GM19035 (cell line): ENCODE measurements at regions not wholly inside any gene's neighbourhood (a gene's known extent, or its start where the extent isn't known, plus 50 kb on each side); places are given as distances from the start of the nearest gene placed in this dataset.

ENCODE experiments used
- ATAC-seq: cut with Tn5 transposase; IDR thresholded peaks from one replicate; pipeline ENCODE4 v1.9.1; 2021; ENCODE audit not compliant: unreplicated experiment

- no peak for ATAC-seq
Measured at GRCh38 chr3:55343486-55344357, 143.4 kb downstream of the WNT5A start.

DNA sequence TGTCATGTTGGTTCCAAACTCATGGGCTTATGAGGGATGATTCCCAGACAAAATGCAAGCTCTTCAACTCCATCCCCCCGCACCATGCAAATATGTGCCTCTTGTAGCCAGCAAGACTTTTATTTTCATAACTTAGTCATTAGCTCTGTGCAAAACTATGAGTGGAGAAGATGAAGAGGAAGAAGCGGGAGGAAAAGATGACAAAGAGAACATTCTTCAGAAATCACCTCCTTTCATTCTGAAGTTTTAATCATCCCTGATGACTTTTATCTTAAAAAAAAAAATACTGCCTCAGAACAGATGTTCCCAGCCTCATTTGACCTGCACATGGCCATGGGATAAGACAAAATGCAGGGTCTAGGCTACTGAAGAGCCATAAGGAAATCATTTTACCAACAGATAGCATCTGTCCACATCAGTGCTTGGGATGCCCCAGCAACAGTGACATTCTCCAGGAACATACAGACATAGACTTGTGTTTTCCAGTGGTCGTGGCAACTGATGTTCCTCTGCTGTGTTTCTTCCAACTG is 145.5 kb downstream of the WNT5A start:
- no peak for ATAC-seq

- ATAC-seq = no peak
Measured at GRCh38 chr3:55339819-55340218, 147.3 kb downstream of the WNT5A start.

DNA sequence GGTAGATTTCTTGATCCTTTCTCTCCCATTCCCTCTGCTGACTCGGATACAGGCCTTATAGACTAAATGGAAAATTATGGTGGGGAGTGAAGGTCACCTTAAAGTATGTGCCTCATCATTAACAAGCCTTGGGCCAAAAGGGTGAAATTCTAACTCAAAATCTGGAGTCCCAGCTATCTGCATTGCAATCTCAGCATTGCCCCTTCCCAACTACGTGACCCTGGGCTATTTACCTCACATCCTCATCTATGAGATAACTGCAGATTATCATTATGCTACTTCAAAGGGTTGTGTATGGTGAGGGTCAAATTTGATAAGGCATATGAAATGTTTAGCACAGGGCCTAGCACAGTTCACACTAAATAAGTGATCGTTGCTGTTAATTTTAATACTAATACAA is 147.7 kb downstream of the WNT5A start:
- ATAC-seq = no peak

- no peak for ATAC-seq
Measured at GRCh38 chr3:55337641-55338180, 149.4 kb downstream of the WNT5A start.

- no peak for ATAC-seq
Measured at GRCh38 chr3:55333923-55334322, 153.2 kb downstream of the WNT5A start.

- no peak for ATAC-seq
Measured at GRCh38 chr3:55333046-55333445, 154.1 kb downstream of the WNT5A start.

- ATAC-seq = no peak
Measured at GRCh38 chr3:55332176-55332575, 154.9 kb downstream of the WNT5A start.

DNA sequence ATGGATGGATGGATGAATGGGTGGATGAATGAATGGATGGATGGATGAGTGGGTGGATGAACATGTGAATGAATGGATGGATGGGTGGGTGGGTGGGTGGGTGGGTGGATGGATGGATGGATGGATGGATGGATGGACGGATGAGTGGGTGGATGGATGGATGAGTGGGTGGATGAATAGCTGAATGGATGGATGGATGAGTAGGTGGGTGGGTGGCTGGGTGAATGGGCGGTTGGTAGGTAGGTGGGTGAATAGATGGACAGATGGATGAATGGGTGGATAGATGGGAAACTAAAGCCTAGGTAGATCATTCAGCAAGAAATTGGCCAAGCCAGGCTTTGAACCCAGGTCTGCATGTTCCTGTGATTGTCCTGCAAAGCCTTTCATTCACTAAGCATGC is 155.6 kb downstream of the WNT5A start:
- ATAC-seq = no peak

- ATAC-seq = no peak
Measured at GRCh38 chr3:55330756-55331155, 156.3 kb downstream of the WNT5A start.

DNA sequence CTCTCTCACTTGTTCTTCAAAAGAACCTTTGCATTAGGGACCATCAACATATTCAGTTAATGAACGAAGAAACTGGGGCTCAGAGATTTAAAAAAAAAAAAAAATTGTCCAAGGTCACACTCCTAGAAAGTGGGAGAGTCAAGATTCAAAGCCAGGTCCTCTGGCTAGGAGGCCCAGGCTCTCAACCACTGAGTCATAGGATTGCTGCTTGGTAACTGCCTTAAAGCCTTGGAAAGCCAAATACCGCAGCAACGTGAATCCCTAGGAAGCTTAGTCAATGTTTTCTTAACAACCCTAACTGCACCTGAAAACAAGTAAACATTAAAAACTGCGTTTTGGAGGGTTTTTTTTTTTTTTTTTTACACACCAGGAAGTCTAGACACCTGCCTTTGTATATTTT is 156.8 kb downstream of the WNT5A start:
- no peak for ATAC-seq

DNA sequence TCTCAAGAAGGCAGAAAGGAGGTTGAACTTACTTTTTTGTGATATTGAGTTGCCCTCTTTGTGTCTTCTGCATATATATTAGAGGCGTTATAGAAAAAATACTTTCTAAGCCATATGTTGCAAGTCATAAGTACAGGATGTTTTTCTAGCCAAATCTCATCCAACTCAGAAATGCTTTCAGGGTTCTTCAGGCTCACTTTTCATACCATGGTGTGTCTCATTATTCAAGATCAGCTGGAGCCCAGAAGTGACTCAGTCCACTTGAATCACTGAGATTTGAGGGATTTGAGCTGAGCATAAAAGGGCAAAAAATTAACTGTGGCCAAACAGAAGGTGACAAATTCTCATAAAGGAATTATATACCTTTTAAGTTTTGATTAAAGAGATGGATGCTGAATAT is 157.3 kb downstream of the WNT5A start:
- ATAC-seq = no peak

GRCh38 chr3:55327131-55327920 is 159.8 kb downstream of the WNT5A start:
- no peak for ATAC-seq

DNA sequence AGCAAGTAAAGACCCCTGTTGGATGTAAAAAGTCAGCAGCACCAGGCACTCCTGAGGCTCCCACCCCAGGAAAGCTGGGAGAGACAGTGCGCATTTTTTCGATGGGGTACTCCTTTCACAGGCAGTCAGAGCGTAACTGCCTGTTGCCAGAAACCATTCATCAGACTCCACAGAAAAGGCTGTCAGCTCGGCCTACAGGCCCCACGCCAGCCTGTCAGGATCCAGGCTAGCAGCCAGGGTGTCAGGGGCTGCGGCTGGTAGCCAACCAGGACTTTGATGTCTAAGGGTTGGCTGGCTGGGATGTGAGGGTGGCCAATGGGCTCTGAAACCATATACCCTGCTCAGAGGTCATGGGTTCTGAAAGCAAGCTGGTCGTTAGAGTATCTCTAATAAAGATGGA is 164.5 kb downstream of the WNT5A start:
- no peak for ATAC-seq

- no peak for ATAC-seq
Measured at GRCh38 chr3:55320928-55321327, 166.2 kb downstream of the WNT5A start.

DNA sequence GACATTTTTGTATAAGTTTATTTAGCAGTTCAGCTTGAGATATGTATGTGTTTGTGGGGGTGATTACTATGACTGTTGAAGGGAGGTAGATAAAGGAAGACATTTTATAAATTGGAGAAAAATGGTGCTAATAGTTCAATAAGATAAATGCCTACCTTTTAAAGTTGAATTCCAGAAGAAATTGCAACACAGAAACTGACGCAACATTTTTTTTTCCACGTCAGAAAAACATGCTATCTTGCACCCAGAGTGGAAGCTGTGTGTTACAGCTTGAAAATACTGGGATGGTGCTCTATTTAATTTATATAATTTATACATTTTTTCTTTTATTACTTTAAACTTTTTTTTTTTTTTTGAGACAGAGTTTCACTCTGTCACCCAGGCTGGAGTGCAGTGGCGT is 171.7 kb downstream of the WNT5A start:
- ATAC-seq = no peak

- no peak for ATAC-seq
Measured at GRCh38 chr3:55313666-55314065, 173.4 kb downstream of the WNT5A start.

DNA sequence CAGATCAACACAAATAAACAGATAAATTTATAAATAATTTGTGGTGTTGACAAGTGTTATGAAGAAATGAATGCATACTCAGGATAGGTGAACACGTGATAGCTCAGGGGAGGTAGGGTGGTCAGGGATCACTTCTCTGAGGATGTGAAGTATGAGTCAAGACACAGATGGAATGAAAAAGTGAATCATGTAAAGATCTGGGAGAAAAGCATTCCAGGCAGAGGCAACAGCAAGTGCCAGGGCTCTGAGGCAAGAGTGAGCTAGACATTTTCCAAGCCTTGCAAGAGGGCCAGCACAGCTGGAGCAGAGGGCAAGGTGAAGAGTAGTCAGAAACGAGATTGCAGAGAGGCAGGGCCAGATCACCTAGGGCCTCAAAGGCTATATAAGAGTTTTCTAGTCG is 177.8 kb downstream of the WNT5A start:
- ATAC-seq = no peak

DNA sequence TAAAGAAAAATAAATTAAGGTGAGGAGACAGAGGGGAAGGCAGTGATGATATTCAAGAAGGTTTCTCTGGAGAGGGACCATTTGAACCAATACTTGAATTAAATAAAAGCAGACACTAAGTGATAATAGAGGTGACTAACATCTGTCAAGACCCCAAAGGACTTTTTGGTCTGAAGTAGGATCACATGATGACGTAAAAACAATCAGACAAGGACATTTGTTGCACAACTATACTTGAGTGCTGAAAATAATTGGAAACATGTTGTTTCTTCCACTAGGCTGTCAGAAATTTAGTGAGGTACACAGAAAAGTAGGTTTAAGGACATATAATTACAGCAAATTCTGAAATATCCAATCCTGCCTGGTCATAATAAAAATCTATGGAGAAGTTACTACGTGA is 179.5 kb downstream of the WNT5A start:
- ATAC-seq = no peak

GRCh38 chr3:55305696-55306485 is 181.2 kb downstream of the WNT5A start:
- no peak for ATAC-seq

DNA sequence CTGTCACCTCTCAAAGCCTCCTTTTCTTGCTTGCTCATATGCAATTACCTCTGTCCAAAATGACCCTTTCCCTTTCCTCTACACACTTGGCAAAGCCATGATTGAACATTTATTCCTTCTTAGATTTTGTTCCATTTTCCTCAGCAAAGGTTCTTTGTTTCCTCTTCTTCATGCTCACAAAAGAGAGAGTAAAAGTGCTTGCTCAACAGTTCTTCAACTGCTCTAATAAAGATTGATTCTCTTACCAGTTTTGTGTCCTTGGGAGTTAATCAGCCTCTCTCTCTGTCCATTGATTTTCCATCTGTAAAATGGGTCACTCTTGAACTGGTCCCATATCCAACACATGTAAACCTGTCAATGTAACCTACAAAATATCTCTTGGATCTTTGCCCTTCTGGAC is 186.4 kb downstream of the WNT5A start:
- ATAC-seq = no peak
